Kidney tubule cell (primary cell): ENCODE measurements at regions not wholly inside any gene's neighbourhood (a gene's known extent, or its start where the extent isn't known, plus 50 kb on each side); places are given as distances from the start of the nearest gene placed in this dataset.
"Not testable (repeated sequence)": the region's sequence is repeated elsewhere in the genome, so short reads cannot be mapped to it uniquely, and the experiment has no call there.

Experiments
- DNase-seq: peaks from one replicate; pipeline ENCODE4 v3.0.0-alpha.2; 2018; ENCODE audit warnings: low spot score

GRCh38 chr16:24624102-24624501 is 84.7 kb downstream of the RBBP6 start:
- no peak for DNase-seq

GRCh38 chr16:24626256-24626655 is 86.9 kb downstream of the RBBP6 start:
- DNase-seq = no peak

- DNase-seq = no peak
Observed at GRCh38 chr16:24634919-24635318, 94.5 kb upstream of the TNRC6A start.

GRCh38 chr16:24635900-24636610 is 93.4 kb upstream of the TNRC6A start:
- peak; percentile 93 for DNase-seq

DNA sequence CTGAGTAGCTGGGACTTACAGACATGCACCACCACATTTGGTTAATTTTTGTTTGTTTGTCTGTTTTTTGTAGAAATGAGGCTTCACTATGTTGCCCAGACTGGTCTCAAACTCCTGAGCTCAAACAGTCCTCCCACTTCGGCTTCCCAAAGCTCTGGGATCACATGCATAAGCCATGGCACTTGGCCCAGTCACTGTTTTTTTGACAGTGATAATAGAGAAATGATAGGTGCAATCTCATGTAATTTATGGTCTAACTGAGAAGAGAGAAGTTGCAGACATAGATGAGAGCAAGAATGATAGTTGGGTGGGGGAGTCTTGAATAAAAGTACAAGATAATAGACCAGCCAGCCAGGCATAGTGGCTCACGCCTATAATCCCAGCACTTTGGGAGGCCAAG is 89.7 kb upstream of the TNRC6A start:
- DNase-seq = no peak

DNA sequence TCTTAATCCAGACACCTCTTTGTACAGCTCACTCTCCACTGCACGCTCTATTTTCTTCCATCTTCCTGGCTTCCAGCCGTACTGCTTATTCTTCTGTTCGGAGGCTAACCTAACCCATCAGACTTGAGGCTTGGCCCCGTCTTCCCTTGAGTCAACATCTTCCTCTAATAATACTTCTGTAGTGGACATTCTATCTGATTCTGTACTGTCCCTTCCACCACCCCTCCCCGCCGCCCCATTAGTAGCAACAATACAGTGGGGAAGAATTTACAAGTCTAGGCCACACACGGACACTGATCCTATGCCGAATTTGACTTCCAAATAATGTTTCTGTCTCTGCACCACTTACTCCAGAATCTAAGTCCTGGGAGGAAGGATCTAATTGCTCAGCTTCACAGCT is 86.0 kb upstream of the TNRC6A start:
- no peak for DNase-seq

DNA sequence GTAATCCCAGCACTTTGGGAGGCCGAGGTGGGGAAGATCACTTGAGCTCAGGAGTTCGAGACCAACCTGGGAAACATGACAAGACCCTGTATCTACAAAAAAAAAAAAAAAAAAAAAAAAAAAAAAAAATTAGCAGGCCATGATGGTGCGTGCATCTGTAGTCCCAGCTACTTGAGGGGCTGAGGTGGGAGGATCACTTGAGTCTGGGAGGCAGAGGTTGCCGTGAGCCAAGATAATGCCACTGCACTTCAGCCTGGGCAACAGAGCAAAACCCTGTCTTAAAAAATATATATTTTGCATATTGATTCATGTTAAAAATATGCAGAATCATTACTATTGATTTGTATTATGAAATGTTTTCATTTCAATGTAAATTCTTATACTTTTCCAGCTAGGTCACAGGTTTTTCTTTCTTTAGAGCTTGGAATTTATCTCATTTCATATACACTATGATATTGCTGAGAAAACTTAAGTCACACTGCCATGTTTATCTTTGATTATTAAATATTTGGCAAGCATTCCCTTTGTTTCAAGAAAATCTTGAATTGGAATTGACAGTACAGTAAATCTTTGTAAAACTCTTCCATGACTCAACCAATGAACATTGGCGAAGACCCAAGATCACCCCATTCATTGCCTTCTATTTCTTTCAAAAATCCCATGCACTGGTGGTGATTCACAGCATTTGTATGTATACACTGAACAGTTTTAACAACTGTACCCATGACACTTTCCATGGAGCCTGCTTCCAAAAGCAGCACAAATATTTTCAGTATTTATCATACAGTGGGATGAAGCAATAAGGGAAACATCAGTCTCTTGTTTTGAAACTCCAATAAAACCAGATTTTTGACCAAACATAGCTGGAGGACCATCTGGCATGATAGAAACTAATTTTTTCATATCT is 83.5 kb upstream of the TNRC6A start:
- peak; percentile 99 for DNase-seq

DNA sequence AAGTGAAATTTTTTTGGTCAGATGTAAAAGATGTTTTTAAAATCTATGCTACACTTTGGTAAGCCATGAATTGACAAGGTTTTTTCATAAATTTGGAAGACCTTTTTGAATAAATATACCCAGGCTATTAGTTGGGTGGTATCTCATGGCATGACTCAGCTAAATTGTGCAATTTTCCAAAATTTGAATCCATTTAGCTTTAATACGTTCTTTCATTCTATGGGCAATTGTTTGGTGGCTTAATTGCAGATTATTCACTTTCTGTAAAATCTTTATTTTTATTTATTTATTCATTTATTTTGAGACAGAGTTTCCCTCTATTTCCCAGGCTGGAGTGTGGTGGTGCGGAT is 82.8 kb upstream of the TNRC6A start:
- no peak for DNase-seq

GRCh38 chr16:24652209-24652712 is 77.2 kb upstream of the TNRC6A start:
- DNase-seq = no peak

DNA sequence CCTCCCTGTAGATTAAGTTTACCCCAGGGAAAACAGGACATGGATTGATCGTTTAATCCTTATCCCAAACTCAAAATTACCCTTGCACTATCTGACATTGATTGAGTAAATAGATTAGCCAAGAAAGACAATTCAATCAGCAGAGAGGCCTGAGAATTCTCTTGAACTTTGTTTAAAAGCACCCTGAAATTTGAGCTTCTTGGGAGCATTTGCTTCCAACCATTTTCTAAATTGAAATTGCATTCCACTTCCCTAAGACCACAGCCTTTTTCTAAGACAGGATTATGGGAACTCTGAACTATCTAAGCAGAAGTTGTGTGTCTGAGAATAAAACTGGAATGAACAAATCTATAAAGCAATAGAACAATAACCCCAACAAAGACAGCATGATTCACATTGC is 76.6 kb upstream of the TNRC6A start:
- no peak for DNase-seq

- no peak for DNase-seq
Observed at GRCh38 chr16:24653725-24654124, 75.7 kb upstream of the TNRC6A start.

DNA sequence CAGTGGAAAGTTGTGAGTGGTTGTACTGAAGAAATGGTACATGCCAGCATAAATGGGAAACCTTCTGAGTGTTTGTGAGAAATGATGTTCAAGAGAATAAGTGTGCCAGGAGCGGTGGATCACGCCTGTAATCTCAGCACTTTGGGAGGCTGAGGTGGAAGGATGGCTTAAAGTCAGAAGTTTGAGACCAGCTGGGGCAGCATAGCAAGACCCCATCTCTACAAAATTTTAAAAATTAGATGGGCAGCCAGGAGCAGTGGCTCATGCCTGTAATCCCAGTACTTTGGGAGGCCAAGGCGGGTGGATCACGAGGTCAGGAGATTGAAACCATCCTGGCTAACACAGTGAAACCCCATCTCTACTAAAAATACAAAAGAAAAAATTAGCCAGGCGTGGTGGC is 63.5 kb upstream of the TNRC6A start:
- not testable (repeated sequence) for DNase-seq

DNA sequence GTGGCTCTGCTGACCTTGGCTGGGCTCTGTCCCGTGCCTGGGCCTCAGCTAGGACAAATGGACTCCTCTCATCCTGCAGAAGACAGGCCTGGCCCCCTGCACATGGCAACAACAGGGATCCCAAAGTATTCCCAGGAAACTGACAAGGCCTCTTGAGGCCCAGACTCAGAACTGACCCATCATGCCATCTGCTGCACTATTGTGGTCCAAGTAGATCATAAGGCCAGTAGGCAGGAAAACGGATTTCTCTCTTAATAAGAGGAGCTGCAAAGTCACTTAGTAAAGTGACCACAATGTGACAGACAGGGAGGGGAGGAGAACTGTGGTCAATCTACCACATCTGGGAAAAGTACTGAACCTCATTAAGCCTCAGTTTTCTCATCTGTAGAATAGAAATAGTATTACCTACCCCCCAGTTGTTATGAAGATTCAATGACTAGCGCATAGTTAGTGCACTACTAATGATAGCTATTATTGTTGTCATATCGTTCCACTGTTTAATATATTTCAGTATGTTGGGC is 62.1 kb upstream of the TNRC6A start:
- no peak for DNase-seq

GRCh38 chr16:24668481-24669061 is 60.9 kb upstream of the TNRC6A start:
- DNase-seq = peak; percentile 89

DNA sequence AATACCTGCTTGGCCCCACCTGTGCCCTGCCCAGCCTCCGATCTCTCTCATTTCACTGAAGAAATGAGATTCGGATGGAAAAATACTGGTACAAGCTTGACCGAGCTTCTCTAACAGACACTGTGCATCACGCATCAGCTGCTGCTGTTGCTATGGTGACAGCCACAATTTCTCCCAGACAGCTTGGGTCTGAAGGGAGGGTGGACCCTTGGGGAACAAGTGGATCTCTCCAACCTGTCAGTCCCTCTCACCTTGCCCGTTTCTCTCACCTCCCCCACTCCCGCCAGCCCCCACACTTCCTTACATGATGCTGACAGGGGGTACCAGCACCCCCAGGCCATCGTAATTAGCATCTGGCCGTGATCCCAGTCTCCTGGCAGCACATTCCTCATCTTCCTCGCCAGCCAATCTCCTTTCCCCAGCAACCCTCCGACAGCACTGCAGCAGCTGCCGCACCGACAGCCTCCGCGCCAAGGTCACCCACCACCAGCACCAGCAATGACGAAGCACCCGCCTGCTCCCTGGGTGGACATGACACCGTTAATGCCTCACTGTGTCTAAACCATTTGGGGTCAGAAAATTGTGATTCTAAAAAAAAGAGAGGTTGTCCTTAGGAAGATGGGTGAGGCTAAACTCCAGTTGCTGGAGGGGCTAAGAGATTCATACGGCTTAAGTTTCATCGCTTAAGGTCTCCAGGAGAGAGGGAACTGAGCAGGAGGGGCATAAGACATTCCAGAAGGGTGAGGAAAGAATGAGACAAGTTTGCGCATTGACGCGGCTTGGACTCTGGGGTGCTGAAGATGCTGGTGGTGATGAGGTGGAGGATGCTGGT is 58.6 kb upstream of the TNRC6A start:
- DNase-seq = peak; percentile 92

DNA sequence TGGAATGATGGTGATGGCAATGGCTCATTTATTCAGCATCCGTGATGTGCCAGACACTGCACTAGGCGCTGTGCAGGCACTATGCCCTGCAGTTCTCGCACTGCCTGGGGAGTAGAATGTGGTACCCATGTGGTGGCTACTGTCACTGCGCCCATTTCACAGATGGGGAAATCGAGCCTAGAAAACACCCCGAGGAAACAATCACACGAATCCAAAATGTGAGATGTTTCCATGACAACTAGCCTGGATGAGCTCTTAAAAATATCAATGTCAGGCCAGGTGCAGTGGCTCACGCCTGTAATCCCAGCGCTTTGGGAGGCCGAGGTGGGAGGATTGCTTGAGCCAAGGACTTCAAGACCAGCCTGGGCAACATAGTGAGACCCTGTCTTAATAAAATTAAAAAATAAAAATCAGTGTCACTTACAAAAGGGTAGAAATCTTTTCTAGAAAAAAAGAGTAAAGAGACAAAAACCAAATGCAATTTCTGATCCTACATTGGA is 57.9 kb upstream of the TNRC6A start:
- DNase-seq = no peak

DNA sequence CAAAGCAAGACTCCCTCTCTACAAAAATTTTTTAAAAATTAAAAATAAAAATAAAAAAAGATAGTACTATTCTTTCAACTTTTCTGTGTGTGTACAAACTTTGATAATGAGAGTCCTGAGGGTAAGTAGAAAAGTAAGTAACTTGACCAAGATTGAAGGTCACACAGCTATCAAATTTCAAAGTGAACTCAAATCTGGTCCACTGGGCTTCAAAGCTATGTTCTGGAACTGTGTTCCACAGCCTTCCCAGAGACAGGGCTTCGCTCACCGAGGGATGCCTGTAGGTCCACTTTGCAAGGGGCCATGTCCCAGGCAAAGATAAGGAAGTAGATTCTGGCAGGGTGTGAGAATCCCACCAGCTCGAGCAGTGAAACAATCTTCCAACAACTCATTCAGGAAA is 56.3 kb upstream of the TNRC6A start:
- DNase-seq = no peak

DNA sequence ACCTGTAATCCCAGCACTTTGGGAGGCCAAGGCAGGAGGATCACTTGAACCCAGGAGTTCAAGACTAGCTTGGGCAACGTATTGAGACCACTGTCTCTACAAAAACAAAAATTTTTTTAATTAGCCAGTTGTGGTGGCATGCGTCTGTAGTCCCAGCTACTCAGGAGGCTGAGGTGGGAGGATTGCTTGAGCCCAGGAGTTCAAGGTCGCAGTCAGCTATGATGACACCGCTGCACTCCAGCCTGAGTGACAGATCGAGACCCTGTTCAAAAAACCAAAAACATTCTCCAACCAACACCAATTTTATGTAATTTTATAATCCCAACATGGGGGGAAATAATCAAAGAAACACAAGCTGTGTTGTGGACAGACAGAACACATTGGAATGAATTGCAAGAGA is 54.6 kb upstream of the TNRC6A start:
- no peak for DNase-seq

GRCh38 chr16:24677388-24677787 is 52.1 kb upstream of the TNRC6A start:
- peak; percentile 47 for DNase-seq
